ENCODE measurements at regions not wholly inside any gene's neighbourhood (a gene's known extent, or its start where the extent isn't known, plus 50 kb on each side); places are given as distances from the start of the nearest gene placed in this dataset.

DNA sequence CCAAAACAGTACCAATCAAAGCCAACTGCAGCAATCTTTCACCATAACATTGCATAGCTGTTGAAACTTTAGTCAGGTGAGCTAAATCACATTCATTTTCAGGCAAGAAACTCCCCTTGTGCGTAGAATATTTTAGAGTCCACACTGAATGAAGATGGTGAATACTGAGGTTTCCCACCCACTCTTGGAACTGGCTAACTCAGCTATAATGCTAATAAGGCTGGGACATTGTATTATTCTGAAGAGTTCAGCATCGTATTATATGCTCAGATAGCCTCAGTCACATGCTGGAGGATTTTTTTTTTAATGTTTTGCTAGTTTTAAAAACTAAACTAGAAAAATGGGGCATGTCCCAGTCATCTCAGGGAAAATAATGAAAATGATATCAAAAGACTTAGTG is 352.3 kb upstream of the FMN2 start:
- H2BK20ac ChIP-seq (ENCODE audit: low read depth, low read length): no peak overlapping the region
- H2BK15ac ChIP-seq (ENCODE audit: low read depth, low read length): no peak overlapping the region
- H2AFZ ChIP-seq (replicated peaks; ENCODE audit: low read length, poor library complexity): no peak overlapping the region
- H3K23ac ChIP-seq (ENCODE audit: low read depth, low read length): no peak overlapping the region
- no peaks in the 10 kb centered on the region for H3K9me1 ChIP-seq (ENCODE audit: insufficient read depth, low read length)
- no peaks in the 10 kb centered on the region for H3K36me3 ChIP-seq (ENCODE audit: control insufficient read depth, insufficient read depth, low read length)
- H3K4me2 ChIP-seq (ENCODE audit: low read depth, low read length): no peak overlapping the region
- DNase-seq (no peak), ATAC-seq (ENCODE audit: low read depth) (no peak)
- no peak overlapping the region for H4K91ac ChIP-seq (ENCODE audit: insufficient read depth, low read depth, low read length)
- no peaks in the 10 kb centered on the region for H4K20me1 ChIP-seq (ENCODE audit: insufficient read depth, low read length)
- no peak overlapping the region for H3K9ac ChIP-seq (ENCODE audit: low read depth, low read length)
- WGBS, 2 experiments (ENCODE audit: extremely low coverage in 2 of 2, insufficient read length in 1 of 2): no CpG with 5 or more reads among the region's 2 CpGs
- peaks cover 5% of the 10 kb centered on the region; the same call in 1 of the 2 replicates for H3K9me3 ChIP-seq (ENCODE audit: control insufficient read depth, insufficient read depth, low read length)
- H3K27me3 ChIP-seq (ENCODE audit: control insufficient read depth, insufficient read depth, low read length): no peaks in the 10 kb centered on the region
- no peak overlapping the region for H2AK5ac ChIP-seq (ENCODE audit: low read depth, low read length)
- ChIA-PET CTCF (no interaction called here), POLR2A (ENCODE audit: unreplicated experiment) (no interaction called here)
- intact Hi-C loops (cut with micrococcal nuclease): no loop called here
- no TSS peak for BruUV-seq (replicated peaks)
- no peak for TF ChIP-seq MXI1 (IDR thresholded peaks at IDR 0.05; ENCODE audit: borderline replicate concordance, low read depth, low read length)
- TF ChIP-seq ELK1 (IDR thresholded peaks at IDR 0.05; ENCODE audit: borderline replicate concordance, low read depth, low read length): no peak
- no peak for TF ChIP-seq POLR2A (IDR thresholded peaks at IDR 0.05; ENCODE audit: low read depth, low read length)
- no peak for TF ChIP-seq RAD21 (IDR thresholded peaks at IDR 0.05; ENCODE audit: low read length)
- TF ChIP-seq BHLHE40 (IDR thresholded peaks at IDR 0.05; ENCODE audit: low read depth, low read length): no peak
- TF ChIP-seq, protein P1, sequence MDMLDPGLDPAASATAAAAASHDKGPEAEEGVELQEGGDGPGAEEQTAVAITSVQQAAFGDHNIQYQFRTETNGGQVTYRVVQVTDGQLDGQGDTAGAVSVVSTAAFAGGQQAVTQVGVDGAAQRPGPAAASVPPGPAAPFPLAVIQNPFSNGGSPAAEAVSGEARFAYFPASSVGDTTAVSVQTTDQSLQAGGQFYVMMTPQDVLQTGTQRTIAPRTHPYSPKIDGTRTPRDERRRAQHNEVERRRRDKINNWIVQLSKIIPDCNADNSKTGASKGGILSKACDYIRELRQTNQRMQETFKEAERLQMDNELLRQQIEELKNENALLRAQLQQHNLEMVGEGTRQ (IDR thresholded peaks at IDR 0.05; ENCODE audit: low read depth, low read length): no peak
- TF ChIP-seq, protein P2, sequence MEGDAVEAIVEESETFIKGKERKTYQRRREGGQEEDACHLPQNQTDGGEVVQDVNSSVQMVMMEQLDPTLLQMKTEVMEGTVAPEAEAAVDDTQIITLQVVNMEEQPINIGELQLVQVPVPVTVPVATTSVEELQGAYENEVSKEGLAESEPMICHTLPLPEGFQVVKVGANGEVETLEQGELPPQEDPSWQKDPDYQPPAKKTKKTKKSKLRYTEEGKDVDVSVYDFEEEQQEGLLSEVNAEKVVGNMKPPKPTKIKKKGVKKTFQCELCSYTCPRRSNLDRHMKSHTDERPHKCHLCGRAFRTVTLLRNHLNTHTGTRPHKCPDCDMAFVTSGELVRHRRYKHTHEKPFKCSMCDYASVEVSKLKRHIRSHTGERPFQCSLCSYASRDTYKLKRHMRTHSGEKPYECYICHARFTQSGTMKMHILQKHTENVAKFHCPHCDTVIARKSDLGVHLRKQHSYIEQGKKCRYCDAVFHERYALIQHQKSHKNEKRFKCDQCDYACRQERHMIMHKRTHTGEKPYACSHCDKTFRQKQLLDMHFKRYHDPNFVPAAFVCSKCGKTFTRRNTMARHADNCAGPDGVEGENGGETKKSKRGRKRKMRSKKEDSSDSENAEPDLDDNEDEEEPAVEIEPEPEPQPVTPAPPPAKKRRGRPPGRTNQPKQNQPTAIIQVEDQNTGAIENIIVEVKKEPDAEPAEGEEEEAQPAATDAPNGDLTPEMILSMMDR (conservative IDR thresholded peaks at IDR 0.05; ENCODE audit: low read depth, low read length): no peak
- no peak for TF ChIP-seq FOS (IDR thresholded peaks at IDR 0.05; ENCODE audit: low read depth, low read length)
- no peak for TF ChIP-seq RFX5 (IDR thresholded peaks at IDR 0.05; ENCODE audit: low read depth, low read length)
- TF ChIP-seq RCOR1 (IDR thresholded peaks at IDR 0.05; ENCODE audit: insufficient replicate concordance, low read length): no peak
- TF ChIP-seq CEBPB (IDR thresholded peaks at IDR 0.05; ENCODE audit: low read depth, low read length): no peak
- TF ChIP-seq SMC3 (IDR thresholded peaks at IDR 0.05; ENCODE audit: low read depth, low read length): no peak
- TF ChIP-seq NFE2L2 (IDR thresholded peaks at IDR 0.05; ENCODE audit: low read depth, low read length): no peak
- no peak for TF ChIP-seq CHD1 (IDR thresholded peaks at IDR 0.05; ENCODE audit: low read depth, low read length)
- TF ChIP-seq MAFK (IDR thresholded peaks at IDR 0.05; ENCODE audit: low read depth, low read length): no peak
- no peak for TF ChIP-seq MAZ (IDR thresholded peaks at IDR 0.05; ENCODE audit: borderline replicate concordance, low read depth, low read length)
- H3K4me1 ChIP-seq (ENCODE audit: control insufficient read depth, insufficient read depth, low read length): no peaks in the 10 kb centered on the region
- no peak overlapping the region for H4K5ac ChIP-seq (ENCODE audit: low read depth, low read length)
- no peak overlapping the region for H3K27ac ChIP-seq (ENCODE audit: insufficient read depth, low read length)
- dilution Hi-C loops (cut with HindIII; ENCODE audit: low sequenced_read_pairs, unreplicated experiment): no loop called here
- no peak overlapping the region for H3K14ac ChIP-seq (replicated peaks; ENCODE audit: low read depth, low read length)
- no peak overlapping the region for H2BK5ac ChIP-seq (ENCODE audit: low read depth, low read length, poor library complexity, severe bottlenecking)
- no peak overlapping the region for H3K56ac ChIP-seq (ENCODE audit: extremely low read depth, insufficient read depth, low read length)
- no peaks in the 10 kb centered on the region for H3K79me1 ChIP-seq (ENCODE audit: low read depth in 1 of 2, low read length in 2 of 2)
- H4K8ac ChIP-seq (ENCODE audit: low read depth in 2 of 2, low read length in 2 of 2): no peak overlapping the region
- in situ Hi-C loops (cut with MboI; ENCODE audit: low sequenced_read_pairs): no loop called here
- H2AK9ac ChIP-seq (replicated peaks; ENCODE audit: low read depth, low read length, poor library complexity): no peak overlapping the region
- no peak overlapping the region for H3K4ac ChIP-seq (ENCODE audit: low read depth, low read length)
- H3K18ac ChIP-seq (ENCODE audit: low read depth, low read length): no peak overlapping the region
- no peak overlapping the region for H3K4me3 ChIP-seq (ENCODE audit: insufficient read depth, low read depth, low read length)
- H2BK120ac ChIP-seq (ENCODE audit: low read depth, low read length): no peak overlapping the region

Measured in IMR-90 (cell line).